Lower leg skin (tissue), 3 donors: ENCODE measurements at regions not wholly inside any gene's neighbourhood (a gene's known extent, or its start where the extent isn't known, plus 50 kb on each side); places are given as distances from the start of the nearest gene placed in this dataset.

Experiments used
- CTCF ChIP-seq, 3 donors: fragments of 450-650 bp; IDR thresholded peaks; one replicate each; pipeline ENCODE4 v1.5.1; 2016; ENCODE audit warnings: antibody characterized with exemption in 3 of 3, mild to moderate bottlenecking in 3 of 3, moderate library complexity in 2 of 3
- POLR2A ChIP-seq, 2 donors: fragments of 450-650 bp; IDR thresholded peaks; one replicate each; pipeline ENCODE4 v1.6.1; 2016 to 2017; ENCODE audit warnings: antibody characterized with exemption in 2 of 2, mild to moderate bottlenecking in 1 of 2, moderate library complexity in 1 of 2

- TF ChIP-seq CTCF (IDR thresholded peaks at IDR 0.05) = no peak
- no peak for TF ChIP-seq POLR2A (IDR thresholded peaks at IDR 0.05)
Measured at GRCh38 chr17:72413077-72414031, 292.5 kb downstream of the SOX9 start.
